H1 (cell line): ENCODE measurements at regions not wholly inside any gene's neighbourhood (a gene's known extent, or its start where the extent isn't known, plus 50 kb on each side); places are given as distances from the start of the nearest gene placed in this dataset.

Experiments
- CTCF ChIA-PET: fragments of 300-600 bp; sonication (Branson Sonifier 250); formaldehyde crosslinking; loops from one replicate; lab custom pipeline; 2021; ENCODE audit not compliant: partially characterized antibody; lab: Charles Lee
- POLR2A ChIA-PET: fragments of 300-600 bp; sonication (Branson Sonifier 250); formaldehyde crosslinking; loops from one replicate; lab custom pipeline; 2021; ENCODE audit warnings: inconsistent platforms; ENCODE audit not compliant: partially characterized antibody; lab: Charles Lee
- DNase-seq, 2 experiments: peaks; one replicate each; pipeline versions ENCODE4 v3.0.0 to v3.0.0-alpha.2; 2010 to 2022; ENCODE audit warnings: low spot score in 2 of 2, low read depth in 1 of 2, mixed read lengths in 1 of 2
- FAIRE-seq: peaks from 2 replicates; lab custom pipeline; 2011; peaks lifted over from hg19 to GRCh38; lab: Jason Lieb, UNC
- H2AFZ ChIP-seq: 2 replicates; pipeline ENCODE4 v1.8.1; 2012; ENCODE audit warnings: low read length, inconsistent platforms
- H2AK5ac ChIP-seq: 2 replicates; pipeline ENCODE4 v1.6.1; 2013; ENCODE audit warnings: low read depth, low read length
- H2BK120ac ChIP-seq: replicated peaks from 2 replicates; pipeline ENCODE3; 2013; ENCODE audit warnings: low read depth, low read length, inconsistent platforms
- H2BK12ac ChIP-seq: 2 replicates; pipeline ENCODE4 v1.6.1; 2013; ENCODE audit warnings: low read depth, low read length
- H2BK15ac ChIP-seq: 2 replicates; pipeline ENCODE4 v1.6.1; 2013; ENCODE audit warnings: low read length
- H2BK20ac ChIP-seq: 2 replicates; pipeline ENCODE4 v1.6.1; 2013; ENCODE audit warnings: low read length
- H2BK5ac ChIP-seq: 2 replicates; pipeline ENCODE4 v1.6.1; 2013; ENCODE audit warnings: low read depth, low read length
- H3K14ac ChIP-seq: 2 replicates; pipeline ENCODE4 v1.6.1; 2013; ENCODE audit warnings: inconsistent platforms; ENCODE audit not compliant: insufficient read length
- H3K18ac ChIP-seq: 2 replicates; pipeline ENCODE4 v1.6.1; 2013; ENCODE audit warnings: low read length; ENCODE audit errors: extremely low read depth
- H3K23ac ChIP-seq: 2 replicates; pipeline ENCODE4 v1.6.1; 2013; ENCODE audit warnings: inconsistent platforms; ENCODE audit not compliant: insufficient read length
- H3K23me2 ChIP-seq: 2 replicates; pipeline ENCODE4 v1.6.1; 2013; ENCODE audit warnings: low read depth, low read length
- H3K27ac ChIP-seq: 2 replicates; pipeline ENCODE4 v1.6.1; 2011; ENCODE audit warnings: low read depth, low read length, inconsistent platforms
- H3K27me3 ChIP-seq, 4 experiments: replicated peaks in 1 of 4; 1 replicate in 1 of 4; 2 replicates in 3 of 4; pipeline versions ENCODE4 v1.6.1 to v1.8.1; 2011 to 2013; ENCODE audit warnings: low read length in 3 of 4, mild to moderate bottlenecking in 3 of 4, inconsistent platforms in 2 of 4, mixed read lengths in 2 of 4, moderate library complexity in 1 of 4; ENCODE audit not compliant: control insufficient read depth in 3 of 4, insufficient read depth in 3 of 4; ENCODE audit errors: extremely low read depth in 1 of 4
- H3K36me3 ChIP-seq, 4 experiments: 2 replicates each; pipeline versions ENCODE4 v1.6.1 to v1.8.1; 2011 to 2013; ENCODE audit warnings: mild to moderate bottlenecking in 4 of 4, low read length in 3 of 4, moderate library complexity in 2 of 4, control low read depth in 1 of 4, inconsistent platforms in 1 of 4; ENCODE audit not compliant: insufficient read depth in 4 of 4, control insufficient read depth in 2 of 4
- H3K4ac ChIP-seq: replicated peaks from 2 replicates; pipeline ENCODE3; 2013; ENCODE audit warnings: low read length, low read depth, mixed read lengths, inconsistent platforms; ENCODE audit not compliant: insufficient read length
- H3K4me1 ChIP-seq, 4 experiments: replicated peaks in 1 of 4; 1 replicate in 1 of 4; 2 replicates in 3 of 4; pipeline versions ENCODE4 v1.6.1 to v1.8.1; 2011 to 2013; ENCODE audit warnings: low read length in 3 of 4, inconsistent platforms in 2 of 4, mixed read lengths in 1 of 4; ENCODE audit not compliant: insufficient read depth in 4 of 4, control insufficient read depth in 3 of 4
- H3K4me2 ChIP-seq, 2 experiments: 2 replicates each; pipeline versions ENCODE4 v1.6.1 to v1.8.1; 2011 to 2013; ENCODE audit warnings: low read depth in 2 of 2, low read length in 2 of 2, control low read depth in 1 of 2, inconsistent platforms in 1 of 2, mild to moderate bottlenecking in 1 of 2; ENCODE audit not compliant: insufficient read depth in 1 of 2
- H3K4me3 ChIP-seq, 4 experiments: fragments of 200-600, 300-600 bp in 1 of 4; sonication (generic), shearing (Covaris generic), sonication (Bioruptor Twin) in 1 of 4; 2 replicates each; pipeline versions ENCODE4 v1.5.1 to v1.8.1; 2011 to 2016; ENCODE audit warnings: low read length in 4 of 4, low read depth in 3 of 4, control low read depth in 2 of 4, inconsistent platforms in 2 of 4, mild to moderate bottlenecking in 2 of 4, mixed read lengths in 1 of 4, moderate library complexity in 1 of 4; ENCODE audit not compliant: insufficient read depth in 2 of 4; ENCODE audit errors: extremely low read depth in 1 of 4
- H3K56ac ChIP-seq: replicated peaks from 2 replicates; pipeline ENCODE3; 2013; ENCODE audit warnings: low read depth, mild to moderate bottlenecking, mixed read lengths, low read length, inconsistent platforms; ENCODE audit not compliant: insufficient read length
- H3K79me1 ChIP-seq: 2 replicates; pipeline ENCODE4 v1.6.1; 2013; ENCODE audit warnings: low read depth, low read length, control low read depth
- H3K79me2 ChIP-seq, 2 experiments: 2 replicates each; pipeline versions ENCODE4 v1.6.1 to v1.8.1; 2012 to 2013; ENCODE audit warnings: low read length in 2 of 2, mild to moderate bottlenecking in 2 of 2, inconsistent platforms in 1 of 2; ENCODE audit not compliant: insufficient read depth in 2 of 2, control insufficient read depth in 1 of 2
- H3K9ac ChIP-seq, 4 experiments: replicated peaks in 1 of 4; 1 replicate in 1 of 4; 2 replicates in 3 of 4; pipeline versions ENCODE4 v1.6.1 to v1.8.1; 2011 to 2013; ENCODE audit warnings: low read depth in 3 of 4, low read length in 3 of 4, control low read depth in 2 of 4, mild to moderate bottlenecking in 2 of 4, moderate library complexity in 2 of 4, inconsistent platforms in 1 of 4; ENCODE audit errors: extremely low read depth in 1 of 4
- H3K9me3 ChIP-seq, 2 experiments: 2 replicates each; pipeline versions ENCODE4 v1.6.1 to v1.8.1; 2012 to 2013; ENCODE audit warnings: mild to moderate bottlenecking in 2 of 2, moderate library complexity in 2 of 2, control low read depth in 1 of 2, inconsistent platforms in 1 of 2, low read depth in 1 of 2, low read length in 1 of 2, mixed read lengths in 1 of 2; ENCODE audit not compliant: insufficient read depth in 2 of 2
- H4K20me1 ChIP-seq, 2 experiments: replicated peaks in 1 of 2; 2 replicates each; pipeline versions ENCODE3 to v1.8.1; 2011 to 2013; ENCODE audit warnings: inconsistent platforms in 2 of 2, low read length in 2 of 2, mild to moderate bottlenecking in 1 of 2; ENCODE audit not compliant: insufficient read depth in 2 of 2, control insufficient read depth in 1 of 2
- H4K5ac ChIP-seq: 2 replicates; pipeline ENCODE4 v1.6.1; 2013; ENCODE audit warnings: low read length, low read depth, mixed read lengths, inconsistent platforms; ENCODE audit not compliant: insufficient read length
- H4K8ac ChIP-seq: 2 replicates; pipeline ENCODE4 v1.8.0; 2013; ENCODE audit warnings: mild to moderate bottlenecking, moderate library complexity, low read length, inconsistent platforms; ENCODE audit not compliant: insufficient read depth; ENCODE audit errors: extremely low read depth
- H4K91ac ChIP-seq: replicated peaks from 2 replicates; pipeline ENCODE3; 2013; ENCODE audit warnings: low read length, mixed read lengths, inconsistent platforms; ENCODE audit not compliant: insufficient read length
- CEBPB ChIP-seq: IDR thresholded peaks from 2 replicates; pipeline ENCODE4 v1.6.1; 2012; ENCODE audit warnings: low read depth, low read length
- EZH2 ChIP-seq: fragments of 200-600 bp; sonication (generic); IDR thresholded peaks from 2 replicates; pipeline ENCODE4 v1.7.1; 2012; ENCODE audit warnings: low read depth, mild to moderate bottlenecking, moderate library complexity, low read length, inconsistent platforms; ENCODE audit not compliant: severe bottlenecking
- KDM4A ChIP-seq: IDR thresholded peaks from one replicate; pipeline ENCODE4 v1.7.1; 2012; ENCODE audit warnings: low read depth, mild to moderate bottlenecking, moderate library complexity, low read length, inconsistent platforms; ENCODE audit not compliant: severe bottlenecking
- NANOG ChIP-seq: IDR thresholded peaks from 2 replicates; pipeline ENCODE4 v1.6.1; 2011; ENCODE audit warnings: low read length, low read depth, mild to moderate bottlenecking, inconsistent platforms; ENCODE audit not compliant: insufficient read depth, poor library complexity, severe bottlenecking
- POU5F1 ChIP-seq: IDR thresholded peaks from 2 replicates; pipeline ENCODE4 v1.6.1; 2011; ENCODE audit warnings: low read depth, mild to moderate bottlenecking, low read length, moderate library complexity
- TAF1 ChIP-seq: IDR thresholded peaks from 2 replicates; pipeline ENCODE4 v1.6.1; 2011; ENCODE audit warnings: mild to moderate bottlenecking, low read depth, low read length
- YY1 ChIP-seq: IDR thresholded peaks from 2 replicates; pipeline ENCODE4 v1.6.1; 2011; ENCODE audit warnings: low read depth, mild to moderate bottlenecking, low read length
- ZNF274 ChIP-seq: IDR thresholded peaks from 2 replicates; pipeline ENCODE4 v1.7.0; 2012; ENCODE audit warnings: low read length, borderline replicate concordance; ENCODE audit errors: extremely low read depth
- WGBS, 2 experiments: shearing (Covaris generic) in 1 of 2; methylation state at CpG; one replicate each; pipeline versions ENCODE4 v1.1.6 to v1.1.7; 2013 to 2015; ENCODE audit warnings: low lambda C conversion rate in 2 of 2, mixed read lengths in 2 of 2, inconsistent platforms in 1 of 2, low coverage in 1 of 2, missing lambda C conversion rate in 1 of 2; ENCODE audit not compliant: insufficient replicate concordance in 2 of 2, insufficient coverage in 1 of 2, insufficient read length in 1 of 2; ENCODE audit errors: extremely low coverage in 1 of 2, missing lambda C conversion rate in 1 of 2; 5-methylcytosine and 5-hydroxymethylcytosine counted together
- TF ChIP-seq, protein P1 (sequence below): IDR thresholded peaks from 2 replicates; pipeline ENCODE4 v1.6.1; 2011; ENCODE audit warnings: low read length, improper control_type of control experiment

DNA sequence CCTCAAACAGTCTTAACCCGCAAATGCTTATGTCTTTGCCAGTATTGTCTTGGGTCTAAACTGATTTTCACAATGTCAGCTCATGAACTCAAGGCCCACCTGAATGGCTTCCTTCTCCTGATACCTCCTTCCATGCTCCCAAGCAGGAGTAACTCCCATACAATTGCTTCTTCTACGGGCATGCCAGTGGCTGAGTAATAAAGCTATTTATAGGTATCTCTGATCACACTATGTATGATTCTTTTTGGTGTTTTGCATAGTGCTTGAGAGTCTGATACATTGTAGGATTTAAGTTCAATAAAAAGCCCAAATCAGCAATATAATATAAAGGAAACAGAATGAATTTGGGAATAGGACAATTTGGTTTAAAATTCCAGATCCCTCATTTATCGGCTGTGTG, 235.0 kb upstream of the DCN start:
- Histone ChIP-seq H2BK12ac (no peak overlapping the region), H3K4me3 (no peak overlapping the region), H3K79me1 (no peaks in the 10 kb centered on the region), H2BK15ac (no peak overlapping the region), H3K23me2 (no peaks in the 10 kb centered on the region), H2AFZ (no peak overlapping the region), H3K18ac (no peak overlapping the region), H4K20me1 (no peaks in the 10 kb centered on the region), H4K8ac (no peak overlapping the region), H2BK20ac (no peak overlapping the region), H2AK5ac (no peak overlapping the region), H3K4ac (no peak overlapping the region), H4K5ac (no peak overlapping the region), H3K4me1 (peaks cover 0 to 2% (median 0%) of the 10 kb centered on the region in 4 experiments; a peak in 1 of 7 replicates), H3K23ac (no peak overlapping the region), H3K36me3 (no peaks in the 10 kb centered on the region), H3K56ac (no peak overlapping the region), H3K79me2 (no peaks in the 10 kb centered on the region), H3K9ac (no peak overlapping the region), H3K14ac (no peak overlapping the region), H3K9me3 (no peaks in the 10 kb centered on the region), H4K91ac (no peak overlapping the region), H2BK120ac (no peak overlapping the region), H2BK5ac (no peak overlapping the region), H3K27me3 (no peaks in the 10 kb centered on the region), H3K4me2 (no peak overlapping the region), H3K27ac (no peak overlapping the region)
- no peak for TF ChIP-seq POU5F1
- TF ChIP-seq YY1: no peak
- TF ChIP-seq EZH2: no peak
- TF ChIP-seq TAF1: no peak
- no peak for TF ChIP-seq NANOG
- TF ChIP-seq, protein P1, sequence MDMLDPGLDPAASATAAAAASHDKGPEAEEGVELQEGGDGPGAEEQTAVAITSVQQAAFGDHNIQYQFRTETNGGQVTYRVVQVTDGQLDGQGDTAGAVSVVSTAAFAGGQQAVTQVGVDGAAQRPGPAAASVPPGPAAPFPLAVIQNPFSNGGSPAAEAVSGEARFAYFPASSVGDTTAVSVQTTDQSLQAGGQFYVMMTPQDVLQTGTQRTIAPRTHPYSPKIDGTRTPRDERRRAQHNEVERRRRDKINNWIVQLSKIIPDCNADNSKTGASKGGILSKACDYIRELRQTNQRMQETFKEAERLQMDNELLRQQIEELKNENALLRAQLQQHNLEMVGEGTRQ: no peak
- no peak for TF ChIP-seq CEBPB
- no peak for TF ChIP-seq KDM4A
- TF ChIP-seq ZNF274: no peak
- no peak for DNase-seq
- ChIA-PET POLR2A (no interaction called here), CTCF (interaction anchor here (0.6 kb wide), 1 partner anchor 256 kb away, joined by 3 read pairs; no protein-coding TSS in a partner anchor)
- WGBS, 2 experiments: 92% methylated on average over 3 of the region's 3 CpGs; no CpG with 5 or more reads in 1 of the 2 experiments
- no peak for FAIRE-seq
